Caco-2 (cell line): ENCODE measurements at regions not wholly inside any gene's neighbourhood (a gene's known extent, or its start where the extent isn't known, plus 50 kb on each side); places are given as distances from the start of the nearest gene placed in this dataset.

ENCODE experiments used
- BruUV-seq: library from RNA; stranded (reverse); fragments of 400-500 nt; replicated peaks from 2 replicates; lab custom pipeline; 2021; lab: Mats Ljungman, UMichigan
- CTCF ChIA-PET: fragments of 300-600 bp; sonication (Branson Sonifier 250); formaldehyde crosslinking; loops from one replicate; lab custom pipeline; 2022; ENCODE audit warnings: antibody characterized with exemption; lab: Charles Lee
- POLR2A ChIA-PET: fragments of 300-600 bp; sonication (Branson Sonifier 250); formaldehyde crosslinking; loops from one replicate; lab custom pipeline; 2022; ENCODE audit warnings: antibody characterized with exemption; lab: Charles Lee
- DNase-seq, 2 experiments: peaks; one replicate each; pipeline versions ENCODE4 v3.0.0 to v3.0.0-alpha.2; 2020 to 2022
- H3K27me3 ChIP-seq: replicated peaks from 2 replicates; pipeline ENCODE4 v1.6.0; 2011; ENCODE audit warnings: low read length; ENCODE audit not compliant: control insufficient read depth, insufficient read depth
- H3K36me3 ChIP-seq: 2 replicates; pipeline ENCODE4 v1.5.1; 2011; ENCODE audit warnings: low read length; ENCODE audit not compliant: control insufficient read depth, insufficient read depth
- H3K4me1 ChIP-seq: fragments of 250-450 bp; sonication (Bioruptor Pico); 2 replicates; pipeline ENCODE4 v1.5.1; 2020; ENCODE audit warnings: mild to moderate bottlenecking
- H3K4me3 ChIP-seq: 2 replicates; pipeline ENCODE4 v1.5.1; 2011; ENCODE audit warnings: low read depth, mild to moderate bottlenecking, control low read depth, low read length
- H3K9me3 ChIP-seq: fragments of 250-450 bp; sonication (Bioruptor Pico); 2 replicates; pipeline ENCODE4 v1.5.1; 2020; ENCODE audit warnings: mild to moderate bottlenecking, moderate library complexity
- H3K27ac Mint-ChIP-seq: one replicate; pipeline ENCODE4 v1.8.0; 2022; ENCODE audit warnings: mixed read lengths; ENCODE audit not compliant: unreplicated experiment
- H3K27me3 Mint-ChIP-seq: one replicate; pipeline ENCODE4 v1.8.0; 2022; ENCODE audit warnings: mixed read lengths; ENCODE audit not compliant: insufficient read depth, unreplicated experiment
- H3K36me3 Mint-ChIP-seq: one replicate; pipeline ENCODE4 v1.8.0; 2022; ENCODE audit warnings: mild to moderate bottlenecking, mixed read lengths; ENCODE audit not compliant: insufficient read depth, unreplicated experiment
- H3K4me1 Mint-ChIP-seq: one replicate; pipeline ENCODE4 v1.8.0; 2022; ENCODE audit warnings: low read depth, mixed read lengths; ENCODE audit not compliant: unreplicated experiment
- H3K4me3 Mint-ChIP-seq: one replicate; pipeline ENCODE4 v1.8.0; 2022; ENCODE audit warnings: mild to moderate bottlenecking, moderate library complexity, mixed read lengths; ENCODE audit not compliant: unreplicated experiment
- H3K9me3 Mint-ChIP-seq: one replicate; pipeline ENCODE4 v1.8.0; 2022; ENCODE audit warnings: mixed read lengths; ENCODE audit not compliant: unreplicated experiment
- CTCF ChIP-seq, 2 experiments: fragments of 200-600 bp in 1 of 2; IDR thresholded peaks; 1 replicate in 1 of 2; 2 replicates in 1 of 2; pipeline versions ENCODE4 v1.5.1 to v1.8.0; 2011 to 2022; ENCODE audit warnings: antibody characterized with exemption in 1 of 2, control low read depth in 1 of 2, inconsistent platforms in 1 of 2, low read depth in 1 of 2, low read length in 1 of 2, mild to moderate bottlenecking in 1 of 2, moderate library complexity in 1 of 2; ENCODE audit not compliant: insufficient read depth in 1 of 2, severe bottlenecking in 1 of 2, unreplicated experiment in 1 of 2
- intact Hi-C: fragments of 100-400 bp; cut with micrococcal nuclease; formaldehyde crosslinking; loops from one replicate; pipeline ENCODE4 v1.10.0; 2022; ENCODE audit not compliant: unreplicated experiment

DNA sequence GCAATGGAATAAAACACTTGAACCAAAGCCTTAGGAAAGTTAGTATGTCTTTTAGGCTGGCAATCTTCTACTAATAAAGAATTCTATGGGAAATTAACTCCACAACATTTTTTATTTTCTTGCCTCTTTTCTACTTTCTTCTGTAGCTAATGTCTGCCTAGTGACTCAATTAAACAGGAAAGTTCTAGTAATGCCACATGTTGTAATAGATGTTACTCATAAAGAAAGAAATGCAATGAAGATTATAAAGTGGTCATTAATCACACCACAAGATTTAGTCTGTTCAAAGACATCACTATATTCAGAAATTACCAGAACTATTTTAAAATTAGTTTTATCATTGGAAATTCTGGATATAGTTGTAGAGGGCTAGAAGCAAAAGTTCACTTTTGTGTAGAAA lies 329.7 kb downstream of the SI start:
- H3K9me3 Mint-ChIP-seq, result no peaks in the 10 kb centered on the region
- H3K27me3 Mint-ChIP-seq, result no peaks in the 10 kb centered on the region
- ChIA-PET CTCF (no interaction called here), POLR2A (no interaction called here)
- Histone ChIP-seq H3K4me1 (no peaks in the 10 kb centered on the region), H3K36me3 (no peaks in the 10 kb centered on the region), H3K9me3 (no peaks in the 10 kb centered on the region), H3K27me3 (no peaks in the 10 kb centered on the region), H3K4me3 (no peak overlapping the region)
- BruUV-seq, result no TSS peak
- H3K4me3 Mint-ChIP-seq, result no peak overlapping the region
- H3K27ac Mint-ChIP-seq, result no peak overlapping the region
- DNase-seq, result no peak
- no peaks in the 10 kb centered on the region for H3K4me1 Mint-ChIP-seq
- no peak for TF ChIP-seq CTCF (IDR thresholded peaks at IDR 0.05; ENCODE audit: insufficient read depth in 1 of 2, low read depth in 1 of 2, low read length in 1 of 2, severe bottlenecking in 1 of 2, unreplicated experiment in 1 of 2)
- H3K36me3 Mint-ChIP-seq, result no peaks in the 10 kb centered on the region
- intact Hi-C loops, result no loop called here

DNA sequence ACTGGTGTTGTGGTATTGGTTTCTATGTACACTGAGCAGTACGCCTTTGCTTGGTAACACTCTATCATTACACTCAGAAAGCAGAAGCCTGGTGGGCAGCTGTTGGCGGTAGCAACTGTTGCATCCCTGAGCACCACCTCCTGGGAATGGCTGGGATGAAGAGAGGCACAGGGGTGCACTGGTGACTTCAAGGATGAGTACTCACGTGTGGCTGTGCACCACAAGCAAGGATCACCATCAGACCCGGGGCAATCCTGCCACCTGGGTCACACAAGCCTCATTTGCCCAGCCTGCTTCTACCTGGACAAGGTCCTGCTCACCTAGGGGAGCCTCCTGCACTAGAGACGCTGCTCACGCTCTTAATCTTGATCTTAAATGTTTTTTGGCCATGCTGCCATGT lies 336.4 kb downstream of the SI start:
- intact Hi-C loops, result no loop called here
- POLR2A ChIA-PET, result interaction anchor here (0.5 kb wide), 1 partner anchor 1060 kb away, joined by 3 read pairs; no protein-coding TSS in a partner anchor
- no peaks in the 10 kb centered on the region for H3K27me3 Mint-ChIP-seq
- CTCF ChIA-PET, result no interaction called here
- no peaks in the 10 kb centered on the region for H3K9me3 Mint-ChIP-seq
- no peaks in the 10 kb centered on the region for H3K36me3 ChIP-seq
- no peak overlapping the region for H3K27ac Mint-ChIP-seq
- no peaks in the 10 kb centered on the region for H3K27me3 ChIP-seq
- H3K4me3 Mint-ChIP-seq, result no peak overlapping the region
- no peaks in the 10 kb centered on the region for H3K36me3 Mint-ChIP-seq
- no peaks in the 10 kb centered on the region for H3K4me1 ChIP-seq
- H3K4me1 Mint-ChIP-seq, result no peaks in the 10 kb centered on the region
- no peak for DNase-seq
- H3K4me3 ChIP-seq, result no peak overlapping the region
- TF ChIP-seq CTCF (IDR thresholded peaks at IDR 0.05; ENCODE audit: insufficient read depth in 1 of 2, low read depth in 1 of 2, low read length in 1 of 2, severe bottlenecking in 1 of 2, unreplicated experiment in 1 of 2), result no peak
- BruUV-seq, result no TSS peak
- H3K9me3 ChIP-seq, result no peaks in the 10 kb centered on the region

DNA sequence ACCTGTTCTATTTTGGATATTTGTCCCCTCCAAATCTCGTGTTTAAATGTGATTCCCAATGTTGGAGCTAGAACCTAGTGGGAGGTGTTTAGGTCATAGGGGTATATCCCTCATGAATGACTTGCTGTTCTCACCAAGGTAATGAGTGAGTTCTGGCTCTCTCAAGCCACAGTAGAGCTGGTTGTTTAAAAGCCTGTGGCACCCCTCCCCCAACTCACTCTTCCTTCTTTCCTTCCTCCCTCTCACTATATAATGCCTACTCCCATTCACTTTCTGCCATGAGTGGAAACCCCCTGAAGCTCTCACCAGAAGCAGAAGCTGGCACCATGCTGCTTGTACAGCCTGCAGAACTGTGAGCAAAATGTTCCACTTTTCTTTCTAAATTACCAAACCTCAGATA lies 341.1 kb downstream of the SI start:
- H3K4me1 Mint-ChIP-seq, result no peaks in the 10 kb centered on the region
- intact Hi-C loops, result no loop called here
- BruUV-seq, result no TSS peak
- H3K9me3 Mint-ChIP-seq, result no peaks in the 10 kb centered on the region
- no peak overlapping the region for H3K27ac Mint-ChIP-seq
- Histone ChIP-seq H3K27me3 (no peaks in the 10 kb centered on the region), H3K4me1 (no peaks in the 10 kb centered on the region), H3K9me3 (no peaks in the 10 kb centered on the region), H3K36me3 (no peaks in the 10 kb centered on the region), H3K4me3 (no peak overlapping the region)
- ChIA-PET POLR2A (no interaction called here), CTCF (no interaction called here)
- no peaks in the 10 kb centered on the region for H3K36me3 Mint-ChIP-seq
- H3K27me3 Mint-ChIP-seq, result no peaks in the 10 kb centered on the region
- H3K4me3 Mint-ChIP-seq, result no peak overlapping the region
- TF ChIP-seq CTCF (IDR thresholded peaks at IDR 0.05; ENCODE audit: insufficient read depth in 1 of 2, low read depth in 1 of 2, low read length in 1 of 2, severe bottlenecking in 1 of 2, unreplicated experiment in 1 of 2), result no peak
- no peak for DNase-seq
